B cell (primary cell): ENCODE measurements at regions not wholly inside any gene's neighbourhood (a gene's known extent, or its start where the extent isn't known, plus 50 kb on each side); places are given as distances from the start of the nearest gene placed in this dataset.

Experiments used
- ATAC-seq: fragments of 200-7000 bp; cut with Tn5 transposase; one replicate; pipeline ENCODE4 v1.10.0; 2021; ENCODE audit warnings: low read depth, mild to moderate bottlenecking, moderate number of reproducible peaks, moderate library complexity
- CTCF ChIA-PET: fragments of 350-600 bp; sonication (Branson Sonifier 250); formaldehyde crosslinking; loops from one replicate; lab custom pipeline; 2021; ENCODE audit warnings: antibody characterized with exemption, inconsistent platforms; lab: Charles Lee
- POLR2A ChIA-PET: fragments of 350-600 bp; sonication (Branson Sonifier 250); formaldehyde crosslinking; loops from one replicate; lab custom pipeline; 2021; ENCODE audit warnings: antibody characterized with exemption; lab: Charles Lee
- DNase-seq: peaks from one replicate; pipeline ENCODE4 v3.0.0; 2013
- H2AFZ ChIP-seq: 2 replicates; pipeline ENCODE4 v1.6.1; 2012; ENCODE audit warnings: mild to moderate bottlenecking, low read depth, low read length; ENCODE audit not compliant: insufficient read depth, poor library complexity, severe bottlenecking
- H3K27ac ChIP-seq, 2 donors: 1 replicate in 1 of 2; 2 replicates in 1 of 2; pipeline ENCODE4 v1.5.1; 2012 to 2013; ENCODE audit warnings: low read length in 2 of 2, mild to moderate bottlenecking in 2 of 2, moderate library complexity in 1 of 2
- H3K27me3 ChIP-seq, 4 experiments: fragments of 200-600 bp in 1 of 4; sonication (generic) in 1 of 4; replicated peaks in 1 of 4; 1 replicate in 2 of 4; 2 replicates in 2 of 4; pipeline versions ENCODE4 v1.6.1 to v1.7.0; 2013 to 2016; ENCODE audit warnings: low read length in 3 of 4, mild to moderate bottlenecking in 2 of 4, mixed read lengths in 1 of 4, moderate library complexity in 1 of 4; ENCODE audit not compliant: insufficient read depth in 4 of 4, control insufficient read depth in 3 of 4; ENCODE audit errors: control extremely low read depth in 1 of 4
- H3K36me3 ChIP-seq, 2 experiments: replicated peaks in 1 of 2; 1 replicate in 1 of 2; 2 replicates in 1 of 2; pipeline versions ENCODE4 v1.6.1 to v1.7.1; 2013; ENCODE audit warnings: low read length in 1 of 2; ENCODE audit not compliant: insufficient read depth in 2 of 2, control insufficient read depth in 1 of 2; ENCODE audit errors: control extremely low read depth in 1 of 2, extremely low read depth in 1 of 2
- H3K4me1 ChIP-seq, 2 donors: fragments of 200-600 bp in 1 of 2; sonication (generic) in 1 of 2; 1 replicate in 1 of 2; 2 replicates in 1 of 2; pipeline versions ENCODE4 v1.5.1 to v1.6.1; 2013 to 2017; ENCODE audit warnings: low read length in 2 of 2; ENCODE audit not compliant: control insufficient read depth in 2 of 2, insufficient read depth in 2 of 2
- H3K4me2 ChIP-seq: replicated peaks from 2 replicates; pipeline ENCODE3; 2012; ENCODE audit warnings: mild to moderate bottlenecking, low read depth, low read length; ENCODE audit not compliant: poor library complexity, severe bottlenecking
- H3K4me3 ChIP-seq, 5 experiments: fragments of 200-600 bp in 1 of 5; sonication (generic) in 1 of 5; 1 replicate in 3 of 5; 2 replicates in 2 of 5; pipeline versions ENCODE4 v1.5.1 to v1.7.0; 2011 to 2016; ENCODE audit warnings: low read length in 4 of 5, mild to moderate bottlenecking in 4 of 5, low read depth in 2 of 5, control low read depth in 1 of 5, moderate library complexity in 1 of 5; ENCODE audit not compliant: insufficient read depth in 1 of 5; ENCODE audit errors: control extremely low read depth in 1 of 5, extremely low read depth in 1 of 5
- H3K79me2 ChIP-seq: fragments of 200-600 bp; sonication (generic); one replicate; pipeline ENCODE4 v1.6.0; 2016; ENCODE audit warnings: low read length; ENCODE audit not compliant: control insufficient read depth, insufficient read depth
- H3K9ac ChIP-seq: fragments of 200-600 bp; sonication (generic); 2 replicates; pipeline ENCODE4 v1.6.1; 2017; ENCODE audit warnings: mild to moderate bottlenecking, low read length, moderate library complexity
- H3K9me3 ChIP-seq, 3 donors: one replicate each; pipeline versions ENCODE4 v1.6.1 to v1.7.1; 2013; ENCODE audit warnings: low read length in 2 of 3; ENCODE audit not compliant: control insufficient read depth in 2 of 3, insufficient read depth in 1 of 3; ENCODE audit errors: control extremely low read depth in 1 of 3
- H4K20me1 ChIP-seq: 2 replicates; pipeline ENCODE4 v1.6.0; 2012; ENCODE audit warnings: mild to moderate bottlenecking, low read length; ENCODE audit not compliant: insufficient read depth, control insufficient read depth, poor library complexity, severe bottlenecking
- H3K27ac Mint-ChIP-seq: one replicate; pipeline ENCODE4 v1.8.0; 2021; ENCODE audit warnings: mixed read lengths
- H3K27me3 Mint-ChIP-seq: one replicate; pipeline ENCODE4 v1.8.0; 2021; ENCODE audit warnings: mixed read lengths
- H3K4me1 Mint-ChIP-seq: one replicate; pipeline ENCODE4 v1.8.0; 2021; ENCODE audit warnings: mixed read lengths
- H3K4me3 Mint-ChIP-seq: one replicate; pipeline ENCODE4 v1.8.0; 2021; ENCODE audit warnings: mixed read lengths
- H3K9me3 Mint-ChIP-seq: one replicate; pipeline ENCODE4 v1.8.0; 2022; ENCODE audit warnings: mixed read lengths; ENCODE audit not compliant: insufficient read depth
- EZH2 ChIP-seq: IDR thresholded peaks from 2 replicates; pipeline ENCODE4 v1.6.1; 2012; ENCODE audit warnings: borderline replicate concordance, low read depth, mild to moderate bottlenecking, moderate library complexity, low read length; ENCODE audit not compliant: insufficient read depth, poor library complexity, severe bottlenecking
- WGBS: methylation state at CpG from one replicate; pipeline ENCODE4 v1.1.5; 2013; ENCODE audit warnings: missing lambda C conversion rate; ENCODE audit not compliant: insufficient coverage; 5-methylcytosine and 5-hydroxymethylcytosine counted together
- intact Hi-C: fragments of 100-400 bp; cut with micrococcal nuclease; formaldehyde crosslinking; loops from one replicate; pipeline ENCODE4 v1.10.0; 2022
- TF ChIP-seq, protein P1 (sequence below): fragments of 200-600 bp; IDR thresholded peaks from one replicate; pipeline ENCODE4 v1.8.0; 2022; ENCODE audit warnings: antibody characterized with exemption, mild to moderate bottlenecking

DNA sequence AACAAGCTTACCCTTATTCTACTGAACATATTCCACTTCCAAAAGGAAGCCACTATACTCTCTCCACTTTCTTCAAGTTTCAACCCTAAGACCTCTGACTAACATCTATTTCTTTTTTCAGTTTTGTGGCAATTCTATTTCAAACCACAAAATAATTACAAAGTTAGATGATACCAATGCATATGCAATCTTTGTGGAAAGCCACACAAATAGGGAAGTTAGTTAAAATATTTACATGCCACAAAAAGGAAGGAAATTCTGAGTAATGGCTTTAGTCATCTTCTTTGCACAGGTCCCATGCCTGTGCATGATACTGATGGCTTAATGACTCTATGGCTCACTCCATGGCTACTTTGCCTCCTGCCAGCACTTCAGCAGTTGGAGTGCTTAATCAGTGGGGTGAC lies 57.0 kb upstream of the MCTP2 start:
- H4K20me1 ChIP-seq, result no peaks in the 10 kb centered on the region

DNA sequence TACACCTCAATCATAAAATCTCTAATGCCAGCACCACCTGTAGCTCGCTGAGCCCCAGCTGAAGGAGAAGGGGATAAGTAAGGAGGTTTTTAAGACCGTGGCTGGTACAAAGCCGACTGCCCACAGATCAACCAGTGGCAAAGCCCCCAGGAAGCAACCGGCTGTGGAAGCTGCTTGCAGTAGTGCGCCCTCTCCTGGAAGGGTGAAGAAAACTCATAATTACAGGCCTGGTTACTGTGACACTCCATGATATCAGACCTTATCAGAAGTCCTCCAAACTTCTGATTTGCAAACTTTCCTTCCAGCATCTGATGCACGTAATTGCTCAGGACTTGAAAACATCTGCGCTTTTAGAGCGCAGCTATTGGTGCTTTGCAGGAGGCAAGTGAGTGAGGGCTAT lies 63.1 kb upstream of the MCTP2 start:
- Histone ChIP-seq H3K9ac (no peak overlapping the region), H3K27ac (no peak overlapping the region), H4K20me1 (no peaks in the 10 kb centered on the region), H3K36me3 (no peaks in the 10 kb centered on the region), H2AFZ (no peak overlapping the region), H3K9me3 (peaks cover 5 to 7% (median 7%) of the 10 kb centered on the region in 3 donors), H3K27me3 (peaks cover 0 to 6% (median under 1%) of the 10 kb centered on the region in 4 experiments), H3K4me1 (peaks cover 5% of the 10 kb centered on the region in 2 donors), H3K79me2 (no peaks in the 10 kb centered on the region), H3K4me3 (no peak overlapping the region), H3K4me2 (no peak overlapping the region)
- ChIA-PET POLR2A (no interaction called here), CTCF (interaction anchor here (0.9 to 12.1 kb wide), 2 partner anchors 139 to 156 kb away, joined by 3 to 511 read pairs; no protein-coding TSS in a partner anchor)
- H3K9me3 Mint-ChIP-seq, result peaks cover 4% of the 10 kb centered on the region
- no peak overlapping the region for H3K4me3 Mint-ChIP-seq
- WGBS, result 91% methylated on average over 5 of the region's 8 CpGs
- DNase-seq (peak; percentile 20), ATAC-seq (no peak)
- peaks cover 26% of the 10 kb centered on the region for H3K27me3 Mint-ChIP-seq
- no peak overlapping the region for H3K27ac Mint-ChIP-seq
- peaks cover 10% of the 10 kb centered on the region for H3K4me1 Mint-ChIP-seq
- TF ChIP-seq, protein P1, sequence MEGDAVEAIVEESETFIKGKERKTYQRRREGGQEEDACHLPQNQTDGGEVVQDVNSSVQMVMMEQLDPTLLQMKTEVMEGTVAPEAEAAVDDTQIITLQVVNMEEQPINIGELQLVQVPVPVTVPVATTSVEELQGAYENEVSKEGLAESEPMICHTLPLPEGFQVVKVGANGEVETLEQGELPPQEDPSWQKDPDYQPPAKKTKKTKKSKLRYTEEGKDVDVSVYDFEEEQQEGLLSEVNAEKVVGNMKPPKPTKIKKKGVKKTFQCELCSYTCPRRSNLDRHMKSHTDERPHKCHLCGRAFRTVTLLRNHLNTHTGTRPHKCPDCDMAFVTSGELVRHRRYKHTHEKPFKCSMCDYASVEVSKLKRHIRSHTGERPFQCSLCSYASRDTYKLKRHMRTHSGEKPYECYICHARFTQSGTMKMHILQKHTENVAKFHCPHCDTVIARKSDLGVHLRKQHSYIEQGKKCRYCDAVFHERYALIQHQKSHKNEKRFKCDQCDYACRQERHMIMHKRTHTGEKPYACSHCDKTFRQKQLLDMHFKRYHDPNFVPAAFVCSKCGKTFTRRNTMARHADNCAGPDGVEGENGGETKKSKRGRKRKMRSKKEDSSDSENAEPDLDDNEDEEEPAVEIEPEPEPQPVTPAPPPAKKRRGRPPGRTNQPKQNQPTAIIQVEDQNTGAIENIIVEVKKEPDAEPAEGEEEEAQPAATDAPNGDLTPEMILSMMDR, result peak; percentile 40
- TF ChIP-seq EZH2, result no peak
- intact Hi-C loops, result no loop called here

More for the DNA sequence above, 57.0 kb upstream of the MCTP2 start:
- DNase-seq (peak; percentile 66), ATAC-seq (peak; percentile 91)
- Histone ChIP-seq H3K9me3 (peaks cover 5 to 7% (median 5%) of the 10 kb centered on the region in 3 donors), H3K27ac (no peak overlapping the region), H3K4me2 (peak overlapping the region; percentile 42), H2AFZ (no peak overlapping the region), H3K4me1 (peaks cover 19 to 22% of the 10 kb centered on the region in 2 donors), H3K36me3 (no peaks in the 10 kb centered on the region), H3K9ac (no peak overlapping the region), H3K79me2 (no peaks in the 10 kb centered on the region), H3K27me3 (peaks cover 0 to 14% (median 3%) of the 10 kb centered on the region in 4 experiments), H3K4me3 (no peak overlapping the region)
- Mint-ChIP-seq H3K27me3 (peaks cover 43% of the 10 kb centered on the region), H3K9me3 (peaks cover 2% of the 10 kb centered on the region), H3K27ac (peak overlapping the region; percentile 3), H3K4me3 (peak overlapping the region; percentile 48), H3K4me1 (peaks cover 22% of the 10 kb centered on the region)
- intact Hi-C loops, result loop anchor here (1.0 kb wide), 2 partner anchors 55 to 132 kb away; no protein-coding TSS in a partner anchor
- CTCF ChIA-PET, result interaction anchor here (1.5 to 3.7 kb wide), 4 partner anchors 10 to 150 kb away, joined by 3 to 23 read pairs (median 8); no protein-coding TSS in a partner anchor
- POLR2A ChIA-PET, result no interaction called here
- no peak for TF ChIP-seq EZH2
- TF ChIP-seq, protein P1, result no peak
